ENCODE measurements at regions not wholly inside any gene's neighbourhood (a gene's known extent, or its start where the extent isn't known, plus 50 kb on each side); places are given as distances from the start of the nearest gene placed in this dataset.
"Not testable (repeated sequence)": the region's sequence is repeated elsewhere in the genome, so short reads cannot be mapped to it uniquely, and the experiment has no call there.

DNA sequence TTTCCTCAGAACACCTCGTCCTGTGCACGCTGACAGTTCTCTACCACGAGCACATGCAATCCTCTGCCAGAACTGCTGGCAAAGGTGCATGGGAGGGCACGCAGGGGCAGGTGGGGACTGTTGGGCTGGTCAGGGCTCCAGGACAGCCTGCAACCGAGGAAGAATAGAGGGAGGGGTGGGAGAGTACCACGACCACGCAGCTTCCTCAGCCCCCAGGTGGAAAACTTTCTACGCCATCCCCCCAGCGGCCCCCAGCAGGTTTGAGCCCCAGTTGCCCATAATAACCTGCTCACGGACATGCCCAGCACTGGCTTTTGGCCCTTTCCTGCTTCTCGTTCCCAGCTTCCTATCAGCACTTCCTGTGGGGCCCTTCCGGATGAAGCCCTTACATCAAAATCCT, 199.3 kb downstream of the C16orf95 start:
- no peak for ATAC-seq

- no peak for ATAC-seq
These were observed 198.0 kb downstream of the C16orf95 start for GRCh38 chr16:87119168-87119567.

- ATAC-seq, result no peak
These were observed 197.4 kb downstream of the C16orf95 start for GRCh38 chr16:87119748-87120147.

DNA sequence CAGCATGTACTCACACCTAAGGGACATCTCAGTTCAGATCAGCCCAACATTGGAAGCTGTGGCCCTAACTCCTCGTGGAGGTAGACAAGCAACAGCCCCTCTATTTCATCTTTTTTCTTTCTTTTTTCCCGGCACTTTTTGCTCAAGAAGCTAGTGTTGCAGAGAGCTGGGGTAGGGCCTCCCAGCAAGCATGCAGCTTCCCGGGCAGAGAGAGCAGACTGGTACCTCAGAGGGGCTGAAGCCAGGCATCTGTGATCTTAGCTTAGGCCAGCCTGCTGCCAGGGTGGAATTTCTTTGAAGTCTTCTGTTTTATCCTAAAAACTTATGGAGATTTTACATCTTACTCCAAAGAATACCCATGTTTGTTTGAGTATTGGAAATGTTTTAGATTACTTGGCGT, 195.4 kb downstream of the C16orf95 start:
- no peak for ATAC-seq

- no peak for ATAC-seq
These were observed 193.7 kb downstream of the C16orf95 start for GRCh38 chr16:87123356-87124001.

DNA sequence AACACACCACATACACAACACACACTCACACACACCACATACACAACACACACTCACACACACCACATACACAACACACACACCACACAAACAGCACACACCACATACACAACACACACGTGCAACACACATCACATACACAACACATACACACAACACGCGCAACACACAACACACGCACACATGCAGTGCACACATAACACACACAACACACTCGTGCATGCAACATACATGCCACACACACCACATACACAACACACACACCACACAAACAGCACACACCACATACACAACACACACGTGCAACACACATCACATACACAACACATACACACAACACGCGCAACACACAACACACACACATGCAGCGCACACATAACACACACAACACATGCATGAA, 192.8 kb downstream of the C16orf95 start:
- not testable (repeated sequence) for ATAC-seq

DNA sequence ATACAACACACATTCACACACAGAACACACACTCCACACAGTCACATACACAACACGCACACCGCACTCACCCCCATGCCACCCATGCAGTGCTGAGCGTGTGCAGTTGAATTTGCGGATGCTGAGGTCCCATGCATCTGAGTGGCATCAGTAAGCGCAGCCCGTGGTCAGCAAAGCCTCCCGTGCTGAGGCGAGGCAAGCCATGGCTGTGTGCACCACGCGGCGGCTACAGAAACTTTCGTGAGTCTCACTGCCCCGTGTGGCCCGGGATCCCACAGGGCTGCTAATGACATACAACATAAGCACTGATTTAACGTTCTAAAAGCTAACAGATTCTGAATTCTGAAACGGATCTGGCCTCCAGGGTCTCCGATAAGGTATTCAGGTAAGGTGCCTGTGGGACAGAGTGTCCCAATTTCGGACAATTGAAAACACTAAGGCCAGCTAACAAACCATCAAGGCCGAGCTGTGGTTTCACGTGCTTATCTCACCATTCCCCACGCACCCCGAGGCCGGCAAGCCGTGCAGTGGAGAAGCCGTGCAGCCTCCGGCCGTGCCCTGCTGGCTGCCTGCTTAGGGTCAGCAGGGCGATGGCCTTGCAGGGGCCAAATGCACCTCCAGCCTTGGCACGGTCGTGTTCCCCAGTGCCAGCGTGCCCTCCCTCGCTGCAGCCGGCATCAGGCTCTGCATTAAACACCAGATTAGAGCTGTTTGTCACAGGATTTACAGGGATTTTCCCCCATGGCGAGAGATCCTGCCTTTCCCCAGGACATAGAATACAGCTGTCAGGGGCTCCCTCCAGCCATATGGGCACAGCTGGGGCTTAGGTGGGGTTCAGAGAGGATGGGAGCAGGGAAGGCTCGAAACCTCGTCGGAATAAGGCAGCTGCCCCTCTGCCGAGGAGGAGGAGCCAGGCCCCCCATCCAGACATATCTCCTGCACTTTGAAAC, 191.7 kb downstream of the C16orf95 start:
- ATAC-seq, result no peak

- no peak for ATAC-seq
These were observed 190.7 kb downstream of the C16orf95 start for GRCh38 chr16:87126403-87127025.

DNA sequence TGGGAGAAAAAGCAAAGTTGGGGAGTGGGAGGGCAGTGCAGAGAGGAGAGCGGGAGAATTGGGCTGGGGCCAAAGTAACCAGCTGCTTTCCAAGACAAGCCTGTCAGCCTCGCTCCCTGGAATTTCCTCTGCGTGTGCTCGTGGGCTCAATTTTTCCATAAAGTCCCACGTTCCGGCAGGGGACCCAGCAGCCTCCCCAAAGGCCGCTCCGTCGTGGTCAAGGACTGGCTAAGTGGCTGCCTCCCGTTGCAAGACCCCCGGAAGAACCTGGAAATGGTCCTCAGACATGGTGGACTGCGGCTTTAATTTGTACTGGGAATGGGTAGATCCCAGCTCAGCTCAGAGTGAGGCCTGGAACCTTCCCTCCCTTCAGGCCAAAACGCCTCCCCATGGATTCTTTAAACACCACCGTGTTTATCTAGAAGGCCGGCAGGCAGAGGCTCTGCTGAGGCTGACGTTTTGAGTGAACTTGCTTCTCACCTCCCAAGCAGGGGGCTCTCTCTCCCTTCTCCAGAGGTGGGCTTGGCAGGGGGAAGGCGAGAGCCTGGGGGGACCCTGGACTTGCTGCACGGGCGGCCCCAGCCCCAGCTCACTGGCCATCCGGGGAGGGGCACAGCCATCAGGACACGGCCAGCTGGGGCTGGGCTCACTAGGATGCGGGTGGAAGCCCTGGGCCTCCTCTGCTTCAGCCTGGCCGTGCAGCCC, 190.0 kb downstream of the C16orf95 start:
- ATAC-seq, result no peak

GRCh38 chr16:87127766-87128147, 189.4 kb downstream of the C16orf95 start:
- no peak for ATAC-seq

GRCh38 chr16:87129771-87130170, 187.4 kb downstream of the C16orf95 start:
- no peak for ATAC-seq

DNA sequence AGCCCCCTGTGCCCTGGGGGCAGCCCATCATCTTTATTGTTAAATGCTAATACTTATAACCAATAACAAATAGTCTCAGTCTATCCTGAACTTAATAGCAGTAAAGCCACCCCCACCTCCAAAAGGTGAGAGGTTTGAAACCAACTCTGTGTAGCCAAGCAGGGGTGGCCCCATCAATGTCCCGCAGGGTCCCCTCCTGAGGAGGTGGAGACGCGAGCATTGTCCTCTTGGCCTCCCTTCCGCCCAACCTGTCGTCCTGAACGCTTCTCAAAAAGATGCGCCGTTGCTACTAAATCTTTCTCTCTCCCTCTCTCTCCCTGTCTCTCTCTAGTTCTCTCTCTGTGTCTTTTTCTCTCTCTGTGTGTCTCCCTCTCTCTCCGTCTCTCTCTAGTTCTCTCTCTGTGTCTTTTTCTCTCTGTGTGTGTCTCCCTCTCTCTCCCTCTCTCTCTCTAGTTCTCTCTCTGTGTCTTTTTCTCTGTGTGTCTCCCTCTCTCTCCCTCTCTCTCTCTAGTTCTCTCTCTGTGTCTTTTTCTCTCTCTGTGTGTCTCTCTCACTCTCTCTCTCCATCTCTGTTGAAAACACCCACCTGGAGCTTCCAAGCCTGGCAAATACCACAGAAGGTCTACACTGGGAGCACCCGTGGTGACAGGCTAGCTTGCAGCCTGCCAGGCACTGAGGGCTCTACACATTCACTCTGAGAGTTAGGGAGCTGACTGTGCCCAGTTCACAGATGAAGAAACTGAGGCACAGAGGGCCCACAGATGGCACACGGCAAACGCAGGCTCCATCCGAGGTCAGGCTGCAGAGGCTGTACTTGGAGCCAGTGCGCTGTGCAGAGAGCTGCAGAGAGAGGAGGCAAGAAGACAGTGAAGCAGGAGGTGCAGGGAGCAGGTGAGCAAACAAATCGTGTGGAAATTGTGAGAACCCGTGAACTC, 185.9 kb downstream of the C16orf95 start:
- no peak for ATAC-seq

- no peak for ATAC-seq
These were observed 185.2 kb downstream of the C16orf95 start for GRCh38 chr16:87131996-87132345.

- no peak for ATAC-seq
These were observed 184.7 kb downstream of the C16orf95 start for GRCh38 chr16:87132361-87133014.

DNA sequence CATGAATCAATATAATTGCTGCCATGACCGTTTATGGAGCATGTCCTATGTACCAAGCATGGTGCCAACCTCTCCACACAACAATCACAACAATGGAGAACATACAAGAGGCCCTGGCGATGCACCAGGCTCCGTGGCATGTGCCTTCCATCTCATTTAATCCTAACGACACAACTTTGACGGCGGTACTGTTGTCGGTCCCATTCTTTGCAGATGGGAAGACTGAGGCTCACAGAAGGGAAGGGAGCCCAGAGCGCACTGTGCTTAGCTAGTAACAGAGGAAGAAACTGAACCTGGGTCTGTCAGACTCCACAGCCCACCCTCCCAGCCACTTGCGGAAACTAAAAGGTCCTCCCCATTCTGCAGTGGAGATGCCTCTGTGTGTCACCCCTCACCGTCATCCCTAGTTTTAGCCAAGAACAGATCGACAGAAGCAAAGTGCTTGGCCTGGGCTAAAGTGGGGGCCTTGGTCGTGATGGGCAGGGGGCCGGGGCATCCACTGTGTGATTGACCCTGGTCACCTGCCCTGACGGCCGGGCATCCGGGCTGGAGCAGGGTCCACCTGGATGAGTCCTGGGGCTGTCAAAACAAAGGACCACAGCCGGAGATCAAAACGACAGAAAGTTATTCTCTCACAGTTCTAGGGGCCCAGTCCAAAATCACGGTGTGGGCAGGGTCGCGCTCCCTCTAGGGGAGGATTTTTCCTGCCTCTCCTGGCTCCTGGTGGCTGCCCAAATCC, 183.9 kb downstream of the C16orf95 start:
- no peak for ATAC-seq

DNA sequence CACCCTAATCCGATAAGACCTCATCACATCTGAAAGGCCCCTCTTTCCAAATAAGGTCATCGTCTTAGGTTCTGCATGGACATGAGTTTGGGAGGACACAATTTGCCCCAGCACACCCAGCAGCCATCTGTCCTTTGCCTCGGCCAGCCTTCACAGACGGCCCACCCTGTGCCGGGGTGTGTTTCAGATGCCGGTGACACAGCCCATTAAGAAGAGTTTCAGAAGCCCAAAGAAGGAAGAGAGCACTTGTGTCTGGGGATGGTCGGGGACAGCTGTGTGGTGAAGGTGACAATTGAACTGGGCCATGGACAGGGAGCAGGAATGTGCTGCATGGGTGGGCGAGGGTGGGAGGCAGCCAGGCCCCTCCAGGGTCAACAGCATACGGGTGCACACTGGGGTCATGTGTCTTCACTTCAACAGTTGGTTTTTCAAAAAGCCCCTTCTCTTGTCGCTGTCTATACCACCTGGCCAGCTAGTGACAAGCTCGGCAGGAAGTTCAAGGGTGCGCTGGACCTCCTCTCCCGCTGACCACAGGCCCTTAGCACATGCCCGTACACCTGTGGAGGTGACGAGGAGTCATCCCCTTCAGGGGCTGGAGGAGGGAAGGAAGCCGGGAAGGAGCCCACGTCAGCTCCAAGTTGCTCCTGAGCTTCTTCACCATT, 183.1 kb downstream of the C16orf95 start:
- ATAC-seq, result no peak

DNA sequence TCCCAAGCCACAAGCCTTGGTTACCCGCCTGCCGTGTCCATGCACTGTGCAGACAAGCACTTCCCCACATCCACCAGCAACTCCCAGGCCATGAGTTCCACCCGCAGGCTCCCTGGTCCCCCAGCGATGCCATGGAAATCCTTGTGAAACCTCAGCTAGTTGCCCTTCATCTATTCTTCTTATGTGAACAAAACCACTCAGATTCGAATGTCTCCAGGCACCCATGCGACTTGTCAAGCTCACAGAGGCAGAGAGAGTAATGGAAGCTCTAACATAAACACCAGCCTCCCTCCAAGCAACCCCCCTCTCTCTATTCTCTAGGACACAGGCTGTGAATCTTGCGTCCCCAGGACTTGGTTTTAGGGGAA, 182.6 kb downstream of the C16orf95 start:
- ATAC-seq, result no peak

- ATAC-seq, result no peak
These were observed 181.8 kb downstream of the C16orf95 start for GRCh38 chr16:87135246-87136030.

GRCh38 chr16:87138316-87138715, 178.9 kb downstream of the C16orf95 start:
- no peak for ATAC-seq
